HepG2 (cell line): ENCODE measurements at regions not wholly inside any gene's neighbourhood (a gene's known extent, or its start where the extent isn't known, plus 50 kb on each side); places are given as distances from the start of the nearest gene placed in this dataset.

ENCODE experiments used
- CEBPZ ChIP-seq: IDR thresholded peaks from 2 replicates; pipeline ENCODE4 v1.6.1; 2012; ENCODE audit warnings: low read length, improper control_type of control experiment
- GPBP1L1 ChIP-seq: sonication (generic); formaldehyde crosslinking; IDR thresholded peaks from 2 replicates; pipeline ENCODE4 v1.5.0; 2020; ENCODE audit warnings: mild to moderate bottlenecking, missing genetic modification reagents
- KDM6A ChIP-seq: IDR thresholded peaks from 2 replicates; pipeline ENCODE4 v1.6.1; 2016; ENCODE audit warnings: low read depth
- MXD4 ChIP-seq: IDR thresholded peaks from 2 replicates; pipeline ENCODE4 v1.6.1; 2016; ENCODE audit warnings: mild to moderate bottlenecking, missing biosample characterization, missing genetic modification reagents
- PAF1 ChIP-seq: IDR thresholded peaks from 2 replicates; pipeline ENCODE4 v1.6.1; 2016; ENCODE audit warnings: missing genetic modification reagents, missing compliant biosample characterization
- REXO4 ChIP-seq: sonication (generic); formaldehyde crosslinking; IDR thresholded peaks from 2 replicates; pipeline ENCODE4 v1.8.0; 2022; ENCODE audit warnings: missing genetic modification reagents, mild to moderate bottlenecking, borderline replicate concordance
- RFX1 ChIP-seq: fragments of 450-650 bp; IDR thresholded peaks from 2 replicates; pipeline ENCODE4 v1.6.1; 2017
- TAF15 ChIP-seq: fragments of 200-400 bp; formaldehyde crosslinking; IDR thresholded peaks from one replicate; pipeline ENCODE4 v1.6.1; 2018; ENCODE audit warnings: mild to moderate bottlenecking, low read depth, low read length; ENCODE audit not compliant: poor library complexity, severe bottlenecking
- TBX3 ChIP-seq: fragments of 450-650 bp; IDR thresholded peaks from 2 replicates; pipeline ENCODE4 v1.6.1; 2017; ENCODE audit warnings: antibody characterized with exemption, mild to moderate bottlenecking, inconsistent platforms, borderline replicate concordance
- TFE3 ChIP-seq: IDR thresholded peaks from 2 replicates; pipeline ENCODE4 v1.6.1; 2016
- ZBTB49 ChIP-seq: sonication (generic); formaldehyde crosslinking; IDR thresholded peaks from 2 replicates; pipeline ENCODE4 v1.4.0; 2020; ENCODE audit warnings: missing genetic modification reagents, borderline replicate concordance
- ZFYVE20 ChIP-seq: sonication (generic); formaldehyde crosslinking; IDR thresholded peaks from 2 replicates; pipeline ENCODE4 v1.8.0; 2023; ENCODE audit warnings: low read depth, mild to moderate bottlenecking, moderate library complexity, missing genetic modification reagents, borderline replicate concordance
- ZNF142 ChIP-seq: sonication (generic); formaldehyde crosslinking; IDR thresholded peaks from 2 replicates; pipeline ENCODE4 v1.4.0; 2020; ENCODE audit warnings: missing genetic modification reagents
- ZNF274 ChIP-seq: sonication (generic); formaldehyde crosslinking; IDR thresholded peaks from 2 replicates; pipeline ENCODE4 v1.5.1; 2020; ENCODE audit warnings: mild to moderate bottlenecking, missing genetic modification reagents
- ZNF749 ChIP-seq: sonication (generic); formaldehyde crosslinking; IDR thresholded peaks from 2 replicates; pipeline ENCODE4 v1.8.0; 2022; ENCODE audit warnings: mild to moderate bottlenecking, missing genetic modification reagents, moderate library complexity, borderline replicate concordance

GRCh38 chr2:167794554-167795255 is 452.7 kb downstream of the STK39 start (continued):
- no peak for TF ChIP-seq TAF15
- TF ChIP-seq GPBP1L1 (CRISPR knock-in tag) = no peak
- TF ChIP-seq TFE3 (CRISPR knock-in tag) = no peak
- TF ChIP-seq ZNF142 (CRISPR knock-in tag) = no peak
- no peak for TF ChIP-seq REXO4 (CRISPR knock-in tag)
- TF ChIP-seq ZNF274 (CRISPR knock-in tag) = no peak
- TF ChIP-seq MXD4 = no peak
- no peak for TF ChIP-seq PAF1 (CRISPR knock-in tag)
- TF ChIP-seq ZBTB49 = no peak
- TF ChIP-seq ZFYVE20 = no peak
- TF ChIP-seq KDM6A (CRISPR knock-in tag) = no peak
- TF ChIP-seq RFX1 = no peak
- no peak for TF ChIP-seq CEBPZ
- TF ChIP-seq TBX3 = peak; percentile 75; the same call in 1 of the 2 replicates
- peak; percentile 48; the same call in 1 of the 2 replicates for TF ChIP-seq ZNF749 (CRISPR knock-in tag)
